SH-SY5Y (cell line): ENCODE measurements at regions not wholly inside any gene's neighbourhood (a gene's known extent, or its start where the extent isn't known, plus 50 kb on each side); places are given as distances from the start of the nearest gene placed in this dataset.

Experiments
- GATA2 ChIP-seq: IDR thresholded peaks from 2 replicates; pipeline ENCODE4 v1.6.1; 2011; ENCODE audit warnings: mild to moderate bottlenecking, low read depth, low read length
- GATA3 ChIP-seq: IDR thresholded peaks from 2 replicates; pipeline ENCODE4 v1.6.1; 2011; ENCODE audit warnings: low read depth, mild to moderate bottlenecking, low read length, moderate library complexity

DNA sequence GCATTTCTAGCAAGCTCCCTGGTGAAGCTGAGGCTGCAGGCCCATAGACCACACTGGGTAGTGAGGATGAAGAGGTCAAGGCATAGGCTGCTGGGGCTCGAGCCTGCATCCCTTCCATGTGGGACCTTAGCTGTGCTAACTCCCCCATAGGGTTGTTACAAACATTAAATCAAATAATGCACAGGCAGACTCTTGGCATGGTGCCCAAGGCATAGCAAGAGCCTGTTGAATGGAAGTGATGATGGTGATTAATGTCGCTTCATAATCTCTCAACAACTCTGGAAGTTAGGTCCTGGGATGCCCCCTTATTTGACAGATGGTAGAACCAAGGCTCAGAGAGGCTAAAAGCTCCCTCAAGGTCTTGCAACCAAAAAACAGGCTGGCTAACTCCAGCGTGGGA is 283.9 kb upstream of the EEF2KMT start:
- TF ChIP-seq GATA2: no peak
- no peak for TF ChIP-seq GATA3
